Activated CD4-positive, alpha-beta T cell treated with anti-CD3 and anti-CD28 coated beads for 36 hours (primary cell): ENCODE measurements at regions not wholly inside any gene's neighbourhood (a gene's known extent, or its start where the extent isn't known, plus 50 kb on each side); places are given as distances from the start of the nearest gene placed in this dataset.
"Not testable (repeated sequence)": the region's sequence is repeated elsewhere in the genome, so short reads cannot be mapped to it uniquely, and the experiment has no call there.

ENCODE experiments used
- ATAC-seq: fragments of 200-7000 bp; cut with Tn5 transposase; one replicate; pipeline ENCODE4 v1.10.0; 2021; ENCODE audit warnings: mild to moderate bottlenecking, moderate library complexity
- CTCF ChIA-PET: fragments of 350-600 bp; sonication (Branson Sonifier 250); formaldehyde crosslinking; loops from one replicate; lab custom pipeline; 2021; ENCODE audit warnings: antibody characterized with exemption; lab: Charles Lee
- POLR2A ChIA-PET: fragments of 350-600 bp; sonication (Branson Sonifier 250); formaldehyde crosslinking; loops from one replicate; lab custom pipeline; 2021; ENCODE audit warnings: antibody characterized with exemption, inconsistent platforms; lab: Charles Lee
- DNase-seq: peaks from one replicate; pipeline ENCODE4 v3.0.0-alpha.2; 2020
- H3K27ac Mint-ChIP-seq: one replicate; pipeline ENCODE4 v1.8.0; 2021; ENCODE audit warnings: mixed read lengths
- H3K27me3 Mint-ChIP-seq: one replicate; pipeline ENCODE4 v1.8.0; 2021; ENCODE audit warnings: mixed read lengths
- H3K36me3 Mint-ChIP-seq: one replicate; pipeline ENCODE4 v1.8.0; 2021; ENCODE audit warnings: low read depth, mixed read lengths
- H3K4me1 Mint-ChIP-seq: one replicate; pipeline ENCODE4 v1.8.0; 2021; ENCODE audit warnings: mixed read lengths
- H3K4me3 Mint-ChIP-seq: one replicate; pipeline ENCODE4 v1.8.0; 2021; ENCODE audit warnings: mild to moderate bottlenecking, moderate library complexity, mixed read lengths
- H3K9me3 Mint-ChIP-seq: one replicate; pipeline ENCODE4 v1.8.0; 2021; ENCODE audit warnings: low read depth, mixed read lengths
- intact Hi-C, 2 experiments: fragments of 100-400 bp; cut with DNase I in 1 of 2; cut with micrococcal nuclease in 1 of 2; formaldehyde crosslinking; loops; one replicate each; pipeline versions ENCODE4 v1.14.2 to v1.15.1; 2022 to 2024; cut with DNase I, micrococcal nuclease

DNA sequence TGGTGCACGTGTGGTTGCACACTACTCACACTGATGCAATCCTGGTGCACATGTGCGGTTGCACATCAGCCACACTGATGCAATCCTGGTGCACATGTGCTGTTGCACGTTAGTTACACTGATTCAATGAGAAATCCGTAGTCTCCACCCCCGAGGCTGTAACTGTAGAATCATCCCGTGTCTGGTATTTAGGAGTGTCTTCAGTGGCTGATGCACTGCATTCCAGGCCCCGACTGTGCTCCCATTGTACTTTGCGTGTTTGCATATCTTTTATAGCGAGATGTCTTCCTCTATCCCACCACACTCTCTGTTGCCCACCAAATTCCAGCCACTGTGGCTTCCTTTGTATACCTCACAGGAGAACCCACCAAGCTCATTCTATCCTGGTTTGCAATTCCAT lies 87.8 kb upstream of the MTHFD1L start:
- POLR2A ChIA-PET: no interaction called here
- peaks cover 8% of the 10 kb centered on the region for H3K36me3 Mint-ChIP-seq
- ATAC-seq (no peak), DNase-seq (no peak)
- no peaks in the 10 kb centered on the region for H3K9me3 Mint-ChIP-seq
- CTCF ChIA-PET: no interaction called here
- intact Hi-C loops: no loop called here
- H3K4me1 Mint-ChIP-seq: peaks cover 9% of the 10 kb centered on the region
- H3K4me3 Mint-ChIP-seq: no peak overlapping the region
- H3K27ac Mint-ChIP-seq: no peak overlapping the region
- H3K27me3 Mint-ChIP-seq: no peaks in the 10 kb centered on the region

DNA sequence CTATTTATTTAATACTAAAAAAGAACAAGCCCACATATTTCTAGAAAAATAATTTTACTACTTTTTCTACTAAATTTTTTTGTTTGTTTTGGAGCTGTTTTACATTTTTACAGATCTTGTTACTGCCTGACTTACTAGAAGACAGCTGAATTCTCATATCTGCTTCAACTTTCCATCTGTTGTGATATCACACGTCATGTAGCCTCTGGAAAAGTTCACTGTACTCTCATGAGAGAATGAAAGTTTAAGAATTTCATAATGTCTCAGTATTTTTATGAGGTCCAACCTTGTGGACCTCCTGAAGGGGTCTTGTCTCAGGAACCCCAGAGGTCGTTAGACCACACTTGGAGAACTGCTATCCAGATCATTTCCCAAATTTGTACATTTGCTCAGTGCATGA lies 81.7 kb upstream of the MTHFD1L start:
- DNase-seq: no peak

DNA sequence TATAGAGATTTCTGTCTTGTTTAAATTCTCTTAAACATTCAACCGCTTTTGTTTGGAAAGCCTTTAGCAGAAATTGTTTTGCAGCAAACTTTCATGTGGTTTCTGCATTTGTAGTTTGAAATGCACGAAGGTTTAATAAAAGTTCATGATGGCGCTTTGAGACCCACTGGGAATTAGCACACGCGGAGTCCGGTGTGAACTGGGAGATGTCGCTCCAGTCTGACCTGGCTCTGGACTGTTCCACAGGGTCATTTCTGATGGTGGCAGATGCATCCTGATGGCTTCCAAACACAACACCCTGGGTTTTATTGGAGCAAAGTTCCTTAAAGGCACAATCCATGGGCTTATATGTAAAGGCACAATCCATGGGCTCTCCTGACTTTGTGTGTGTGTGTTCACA lies 78.1 kb upstream of the MTHFD1L start:
- ATAC-seq (no peak), DNase-seq (no peak)
- POLR2A ChIA-PET: no interaction called here
- CTCF ChIA-PET: no interaction called here
- intact Hi-C loops: no loop called here
- Mint-ChIP-seq H3K27ac (no peak overlapping the region), H3K9me3 (peaks cover 2% of the 10 kb centered on the region), H3K27me3 (peaks cover 5% of the 10 kb centered on the region), H3K36me3 (peaks cover 5% of the 10 kb centered on the region), H3K4me1 (no peaks in the 10 kb centered on the region), H3K4me3 (no peak overlapping the region)

More for the DNA sequence above, 81.7 kb upstream of the MTHFD1L start:
- no peak for ATAC-seq
- Mint-ChIP-seq H3K27me3 (peaks cover 5% of the 10 kb centered on the region), H3K9me3 (peaks cover 2% of the 10 kb centered on the region), H3K4me3 (no peak overlapping the region), H3K4me1 (no peaks in the 10 kb centered on the region), H3K36me3 (peaks cover 5% of the 10 kb centered on the region), H3K27ac (no peak overlapping the region)
- ChIA-PET POLR2A (no interaction called here), CTCF (interaction anchor here (0.7 kb wide), 1 partner anchor 32 kb away, joined by 3 read pairs; no protein-coding TSS in a partner anchor)
- intact Hi-C loops: no loop called here

DNA sequence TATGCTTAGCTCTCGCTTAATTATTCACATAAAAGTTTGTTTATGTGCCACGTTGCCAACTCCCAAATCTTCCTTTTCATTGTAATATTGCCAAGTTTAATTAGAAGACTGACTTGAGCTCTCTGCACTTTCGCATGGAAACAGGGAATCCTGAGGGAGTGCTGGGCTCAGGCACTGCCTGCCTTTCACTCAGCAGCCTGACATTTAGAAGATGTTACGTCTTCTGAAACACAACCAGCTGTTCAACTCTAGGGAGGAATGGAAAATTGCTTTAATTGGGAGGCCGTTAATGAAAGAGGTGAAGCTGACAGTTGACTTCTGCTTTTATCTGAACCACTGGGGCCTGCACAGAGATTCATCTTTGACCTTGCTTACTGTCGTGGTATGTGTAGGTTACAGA lies 77.4 kb upstream of the MTHFD1L start:
- Mint-ChIP-seq H3K27me3 (peaks cover 4% of the 10 kb centered on the region), H3K36me3 (peaks cover under 1% of the 10 kb centered on the region), H3K4me3 (no peak overlapping the region), H3K9me3 (peaks cover 2% of the 10 kb centered on the region), H3K4me1 (no peaks in the 10 kb centered on the region), H3K27ac (no peak overlapping the region)
- CTCF ChIA-PET: no interaction called here
- DNase-seq (no peak), ATAC-seq (no peak)
- intact Hi-C loops: no loop called here
- POLR2A ChIA-PET: no interaction called here

DNA sequence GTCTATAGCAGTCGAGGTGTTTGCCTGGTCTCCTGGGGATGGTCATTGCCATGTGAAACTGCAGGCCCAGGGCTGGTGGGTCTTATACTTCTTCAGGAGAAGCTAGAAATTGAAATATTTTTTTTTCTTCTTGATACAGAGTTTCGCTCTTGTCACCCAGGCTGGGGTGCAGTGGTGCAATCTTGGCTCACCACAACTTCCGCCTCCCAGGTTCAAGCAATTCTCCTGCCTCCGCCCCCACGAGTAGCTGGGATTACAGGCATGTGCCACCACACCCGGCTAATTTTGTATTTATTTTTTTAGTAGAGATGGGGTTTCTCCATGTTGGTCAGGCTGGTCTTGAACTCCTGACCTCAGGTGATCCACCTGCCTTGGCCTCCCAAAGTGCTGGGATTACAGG lies 75.6 kb upstream of the MTHFD1L start:
- H3K27me3 Mint-ChIP-seq, intact Hi-C loops, ATAC-seq, POLR2A ChIA-PET, H3K27ac Mint-ChIP-seq, H3K4me1 Mint-ChIP-seq, H3K36me3 Mint-ChIP-seq, H3K9me3 Mint-ChIP-seq, DNase-seq, H3K4me3 Mint-ChIP-seq: not testable (repeated sequence)
- CTCF ChIA-PET: interaction anchor here (1.2 kb wide), 1 partner anchor 372 kb away, joined by 3 read pairs; no protein-coding TSS in a partner anchor

DNA sequence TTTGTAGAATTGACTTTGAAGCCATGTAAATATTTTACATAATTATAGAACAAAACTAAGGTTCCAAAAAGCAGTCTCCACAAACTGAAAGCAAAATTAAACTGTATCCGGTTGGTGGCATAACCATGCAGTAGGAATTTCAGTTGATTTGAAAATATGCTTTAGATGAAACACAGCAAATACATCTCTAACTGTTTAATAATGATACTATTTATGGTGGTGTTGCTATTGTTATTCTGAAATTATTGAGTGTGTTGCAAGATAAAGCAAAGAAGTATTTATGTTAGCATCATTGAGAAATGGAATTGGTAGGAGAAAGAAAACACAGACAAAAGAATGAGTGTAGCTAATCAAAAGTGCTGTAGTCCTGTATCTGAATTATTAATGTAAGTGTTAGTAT lies 73.8 kb upstream of the MTHFD1L start:
- ATAC-seq (no peak), DNase-seq (no peak)
- Mint-ChIP-seq H3K4me3 (no peak overlapping the region), H3K27ac (no peak overlapping the region), H3K4me1 (no peaks in the 10 kb centered on the region), H3K36me3 (no peaks in the 10 kb centered on the region), H3K27me3 (peaks cover 3% of the 10 kb centered on the region), H3K9me3 (no peaks in the 10 kb centered on the region)
- ChIA-PET CTCF (no interaction called here), POLR2A (interaction anchor here (0.5 kb wide), 1 partner anchor 432 kb away, joined by 10 read pairs; no protein-coding TSS in a partner anchor)
- intact Hi-C loops: no loop called here

DNA sequence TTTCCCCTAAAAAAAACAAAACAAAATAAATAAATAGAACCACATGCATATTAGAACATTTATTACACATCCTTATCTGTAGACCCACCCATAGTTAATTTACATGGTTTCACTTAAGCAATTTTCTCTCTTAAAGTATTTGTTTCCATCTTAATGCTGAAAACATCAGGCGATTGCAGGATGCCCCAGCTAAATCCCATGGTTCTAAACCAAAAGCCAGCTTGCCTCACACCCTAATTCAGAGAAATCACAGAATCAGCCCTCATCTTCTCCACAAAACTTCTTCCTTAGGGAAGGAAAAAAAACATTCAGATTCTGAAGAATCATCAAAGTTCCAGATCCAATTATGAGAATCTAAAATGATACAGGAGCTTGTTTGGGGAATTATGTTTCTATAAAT lies 67.6 kb upstream of the MTHFD1L start:
- CTCF ChIA-PET: interaction anchor here (0.9 to 1.6 kb wide), 3 partner anchors 98 to 385 kb away, joined by 3 to 4 read pairs (median 4); no protein-coding TSS in a partner anchor
- H3K4me3 Mint-ChIP-seq: no peak overlapping the region
- H3K27me3 Mint-ChIP-seq: no peaks in the 10 kb centered on the region
- no peak overlapping the region for H3K27ac Mint-ChIP-seq
- H3K9me3 Mint-ChIP-seq: no peaks in the 10 kb centered on the region
- H3K36me3 Mint-ChIP-seq: no peaks in the 10 kb centered on the region
- POLR2A ChIA-PET: no interaction called here
- intact Hi-C loops: no loop called here
- DNase-seq (no peak), ATAC-seq (no peak)
- H3K4me1 Mint-ChIP-seq: no peaks in the 10 kb centered on the region

DNA sequence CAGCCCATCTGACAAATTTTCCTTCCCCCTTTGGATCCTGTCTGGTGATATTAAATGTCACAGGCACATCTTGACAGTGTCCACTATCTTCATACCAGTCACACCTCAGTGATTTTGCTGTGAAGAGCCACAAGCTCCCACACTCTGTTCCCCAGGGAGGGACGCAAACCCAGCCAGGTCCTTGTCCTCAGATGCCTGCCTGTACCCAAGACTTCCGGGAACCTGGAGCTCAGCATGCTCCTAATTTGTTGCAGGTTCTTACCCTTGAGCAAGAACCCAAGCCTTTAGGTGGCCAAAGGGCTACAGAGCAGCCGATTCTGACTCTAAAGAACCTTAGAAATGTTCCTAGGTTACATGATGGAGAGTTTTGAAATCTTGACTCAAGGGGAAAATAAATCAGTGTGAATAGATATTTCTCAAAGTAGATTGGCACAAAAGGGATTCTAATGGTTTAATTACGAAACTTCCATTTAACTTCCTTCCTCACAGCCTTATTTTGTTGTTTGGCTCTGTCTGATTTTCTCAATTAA lies 66.2 kb upstream of the MTHFD1L start:
- Mint-ChIP-seq H3K4me1 (no peaks in the 10 kb centered on the region), H3K36me3 (no peaks in the 10 kb centered on the region), H3K4me3 (no peak overlapping the region), H3K27me3 (no peaks in the 10 kb centered on the region), H3K9me3 (no peaks in the 10 kb centered on the region), H3K27ac (no peak overlapping the region)
- CTCF ChIA-PET: interaction anchor here (0.6 to 1.3 kb wide), 4 partner anchors 16 to 381 kb away, joined by 3 to 5 read pairs (median 3); no protein-coding TSS in a partner anchor
- POLR2A ChIA-PET: no interaction called here
- intact Hi-C loops: no loop called here
- ATAC-seq (no peak), DNase-seq (no peak)

DNA sequence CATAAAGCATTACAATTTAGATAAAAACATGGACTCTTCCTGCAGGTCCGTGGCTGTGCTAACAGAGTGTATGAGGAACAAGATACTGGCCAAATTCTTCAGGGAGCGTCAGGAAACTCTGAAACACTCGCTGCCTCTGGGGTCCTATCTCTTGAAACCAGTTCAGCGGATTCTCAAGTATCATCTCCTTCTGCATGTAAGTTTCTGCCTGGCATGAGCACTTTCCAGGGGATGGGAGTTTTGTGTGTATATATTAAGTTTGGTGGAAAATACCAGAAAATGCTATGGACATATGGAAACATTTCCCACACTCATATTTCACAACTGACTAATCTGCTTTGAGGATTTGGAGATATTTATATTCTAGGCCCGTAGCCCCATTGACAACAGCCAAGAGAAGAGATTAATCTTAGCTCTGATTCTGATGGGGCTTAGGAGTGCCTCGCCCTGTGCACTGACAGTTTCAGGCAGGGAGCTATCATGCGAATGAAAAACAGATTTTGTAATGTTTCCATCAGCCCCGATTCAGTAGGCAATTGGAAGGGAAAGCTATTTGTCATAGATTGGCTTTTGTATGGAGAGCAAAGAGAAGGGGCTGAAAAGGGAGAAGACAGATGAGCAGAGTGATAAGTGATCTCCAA lies 64.7 kb upstream of the MTHFD1L start:
- intact Hi-C loops: no loop called here
- Mint-ChIP-seq H3K36me3 (no peaks in the 10 kb centered on the region), H3K4me1 (no peaks in the 10 kb centered on the region), H3K27ac (no peak overlapping the region), H3K27me3 (no peaks in the 10 kb centered on the region), H3K4me3 (no peak overlapping the region), H3K9me3 (no peaks in the 10 kb centered on the region)
- ChIA-PET CTCF (interaction anchor here (1.3 kb wide), 1 partner anchor 383 kb away, joined by 3 read pairs; no protein-coding TSS in a partner anchor), POLR2A (no interaction called here)
- DNase-seq (no peak), ATAC-seq (no peak)

DNA sequence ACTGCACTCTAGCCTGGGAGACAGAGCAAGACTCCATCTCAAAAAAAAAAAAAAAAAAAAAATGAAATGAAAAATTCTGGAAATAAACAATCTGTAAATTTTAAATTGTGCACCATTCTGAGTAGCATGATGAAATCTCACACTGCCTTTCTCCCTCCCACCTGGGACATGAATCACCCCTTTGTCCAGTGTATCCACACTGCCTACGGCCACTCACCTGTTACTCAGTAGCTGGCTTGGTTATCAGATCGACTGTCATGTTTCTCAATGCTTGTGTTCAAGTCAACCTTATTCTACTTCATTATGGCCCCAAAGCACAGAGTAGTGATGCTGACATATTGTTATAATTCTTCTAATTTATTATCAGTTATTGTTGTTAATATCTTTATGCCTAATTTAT lies 58.7 kb upstream of the MTHFD1L start:
- no peak overlapping the region for H3K4me3 Mint-ChIP-seq
- no peaks in the 10 kb centered on the region for H3K36me3 Mint-ChIP-seq
- ChIA-PET POLR2A (no interaction called here), CTCF (no interaction called here)
- no peaks in the 10 kb centered on the region for H3K9me3 Mint-ChIP-seq
- no peak for DNase-seq
- H3K27ac Mint-ChIP-seq: no peak overlapping the region
- H3K4me1 Mint-ChIP-seq: no peaks in the 10 kb centered on the region
- peaks cover 4% of the 10 kb centered on the region for H3K27me3 Mint-ChIP-seq
- intact Hi-C loops: no loop called here
- ATAC-seq: no peak

DNA sequence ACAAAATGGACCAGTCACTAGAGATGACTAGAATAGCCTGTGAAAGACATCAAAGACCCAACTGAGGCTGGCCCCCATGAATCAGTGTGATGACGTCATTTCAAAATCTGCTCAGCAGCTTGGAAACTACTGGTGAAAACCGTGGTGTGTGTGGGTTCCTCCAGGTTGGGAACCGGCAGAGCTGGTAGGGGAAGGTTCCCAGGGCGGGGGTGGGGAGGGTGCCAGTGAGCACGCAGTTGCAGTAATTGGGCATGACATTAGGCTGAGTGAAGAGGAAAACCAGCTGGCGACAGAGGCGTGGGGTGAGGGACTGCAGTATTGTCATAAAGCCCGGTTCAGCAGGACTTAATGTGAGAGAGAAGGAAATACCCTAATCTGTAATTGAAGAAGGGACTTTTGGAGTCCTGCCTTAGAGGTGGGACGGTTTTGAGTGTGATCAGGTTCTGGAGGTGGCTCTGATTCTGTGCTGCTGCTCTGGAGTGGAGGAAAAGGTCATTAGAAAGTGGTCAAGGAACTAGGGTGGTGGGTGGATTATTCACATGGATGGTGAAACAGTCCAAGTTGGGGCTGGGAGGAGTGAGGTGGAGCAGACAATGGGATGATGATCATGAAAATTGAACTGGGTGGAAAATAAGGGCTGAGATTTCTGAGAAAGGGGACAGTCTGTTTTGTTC lies 52.0 kb upstream of the MTHFD1L start:
- Mint-ChIP-seq H3K27ac (peak overlapping the region; percentile 94), H3K4me1 (peaks cover 28% of the 10 kb centered on the region), H3K4me3 (peak overlapping the region; percentile 8), H3K36me3 (no peaks in the 10 kb centered on the region), H3K27me3 (peaks cover 12% of the 10 kb centered on the region), H3K9me3 (no peaks in the 10 kb centered on the region)
- DNase-seq (peak; percentile 86), ATAC-seq (peak; percentile 79)
- ChIA-PET POLR2A (interaction anchor here (1.5 to 1.9 kb wide), 3 partner anchors 214 to 395 kb away, joined by 5 to 6 read pairs (median 6); partner anchors contain the start of gene PLEKHG1), CTCF (interaction anchor here (0.5 to 5.7 kb wide), 10 partner anchors 12 to 733 kb away, joined by 3 to 98 read pairs (median 3); no protein-coding TSS in a partner anchor)
- intact Hi-C loops: loop anchor here (1.0 to 10.0 kb wide), 5 partner anchors 214 to 1266 kb away; partner anchors contain the start of genes PLEKHG1 (in 1 of the 2) and PPIL4 (in 1 of the 2)
